ENCODE measurements at regions not wholly inside any gene's neighbourhood (a gene's known extent, or its start where the extent isn't known, plus 50 kb on each side); places are given as distances from the start of the nearest gene placed in this dataset.

GRCh38 chr1:239204401-239204800 lies 182.0 kb upstream of the CHRM3 start:
- H4K20me1 ChIP-seq (replicated peaks; ENCODE audit: control insufficient read depth, extremely low read depth, insufficient read depth, low read length) = no peaks in the 10 kb centered on the region

More at GRCh38 chr1:239204401-239204800, 182.0 kb upstream of the CHRM3 start:
- CTCF ChIA-PET = no interaction called here
- H3K9me3 ChIP-seq (replicated peaks; ENCODE audit: control insufficient read depth, insufficient read depth, low read length) = no peaks in the 10 kb centered on the region
- POLR2A ChIA-PET = no interaction called here
- H3K9me1 ChIP-seq (replicated peaks; ENCODE audit: control insufficient read depth, extremely low read depth, insufficient read depth, low read length) = no peaks in the 10 kb centered on the region
- H3K4me2 ChIP-seq (ENCODE audit: insufficient read depth, low read length) = no peak overlapping the region
- no peaks in the 10 kb centered on the region for H3K36me3 ChIP-seq (ENCODE audit: control insufficient read depth in 2 of 2, extremely low read depth in 1 of 2, insufficient read depth in 2 of 2, low read length in 2 of 2)
- no peak overlapping the region for H3K9ac ChIP-seq (replicated peaks; ENCODE audit: extremely low read depth, insufficient read depth, low read length)
- H3K4me1 ChIP-seq (ENCODE audit: control insufficient read depth, extremely low read depth, insufficient read depth, low read length) = no peaks in the 10 kb centered on the region
- no peak overlapping the region for H3K4me3 ChIP-seq (replicated peaks in 1 of 3; ENCODE audit: insufficient read depth in 1 of 3, low read depth in 1 of 3, low read length in 3 of 3)
- H2AFZ ChIP-seq (ENCODE audit: low read depth, low read length) = no peak overlapping the region
- H3K27me3 ChIP-seq (ENCODE audit: control insufficient read depth in 2 of 2, insufficient read depth in 2 of 2, low read length in 2 of 2) = no peaks in the 10 kb centered on the region
- BruUV-seq (replicated peaks) = no TSS peak
- FAIRE-seq (no peak), DNase-seq (ENCODE audit: low read depth, low spot score) (no peak)
- dilution Hi-C loops (cut with MboI; ENCODE audit: extremely low pct_ligation_motif_present, low sequenced_read_pairs) = no loop called here
- TF ChIP-seq JUN (IDR thresholded peaks at IDR 0.05; ENCODE audit: borderline replicate concordance, insufficient read depth, insufficient read length, low read depth) = no peak
- no peak for TF ChIP-seq MYC (IDR thresholded peaks at IDR 0.05; ENCODE audit: low read depth, low read length)
- no peak for TF ChIP-seq EZH2 (IDR thresholded peaks at IDR 0.05; ENCODE audit: borderline replicate concordance, low read depth, low read length, severe bottlenecking)
- no peak for TF ChIP-seq CTCF (IDR thresholded peaks at IDR 0.05; ENCODE audit: extremely low read depth in 1 of 2, insufficient read depth in 1 of 2, low read depth in 1 of 2, low read length in 2 of 2)
- TF ChIP-seq MAX (IDR thresholded peaks at IDR 0.05; ENCODE audit: insufficient read depth, insufficient read length) = no peak
- TF ChIP-seq FOS (IDR thresholded peaks at IDR 0.05; ENCODE audit: borderline replicate concordance, insufficient read depth, low read length) = no peak
- no peak for TF ChIP-seq POLR2A (IDR thresholded peaks at IDR 0.05; ENCODE audit: low read depth, low read length)
- no peak for TF ChIP-seq POLR2AphosphoS5 (IDR thresholded peaks at IDR 0.05; ENCODE audit: insufficient read depth, low read depth, low read length)
- no peak for TF ChIP-seq GATA2 (IDR thresholded peaks at IDR 0.05; ENCODE audit: insufficient read depth, insufficient read length, low read depth, low read length)
- no peaks in the 10 kb centered on the region for H3K79me2 ChIP-seq (ENCODE audit: control insufficient read depth, insufficient read depth, low read length)
- intact Hi-C loops (cut with micrococcal nuclease) = no loop called here
- H3K27ac ChIP-seq (ENCODE audit: insufficient read depth, low read depth, low read length) = no peak overlapping the region

Measured in endothelial cell of umbilical vein (primary cell).